ENCODE measurements at regions not wholly inside any gene's neighbourhood (a gene's known extent, or its start where the extent isn't known, plus 50 kb on each side); places are given as distances from the start of the nearest gene placed in this dataset.

DNA sequence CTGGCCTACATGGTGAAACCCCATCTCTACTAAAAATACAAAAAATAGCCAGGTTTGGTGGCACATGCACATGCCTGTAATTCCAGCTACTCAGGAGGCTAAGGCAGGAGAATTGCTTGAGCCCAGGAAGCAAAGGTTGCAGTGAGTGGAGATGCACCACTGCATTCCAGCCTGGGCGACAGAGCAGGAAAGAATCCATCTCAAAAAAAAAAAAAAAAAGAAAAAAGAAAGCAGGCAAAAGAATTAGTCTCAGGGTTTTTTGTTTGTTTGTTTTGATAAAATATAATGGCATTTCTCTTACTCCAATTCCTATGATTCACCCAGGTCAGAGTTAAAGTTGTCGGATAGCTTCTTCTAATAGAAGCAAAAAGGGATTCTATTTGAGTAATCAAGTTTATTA is 67.0 kb upstream of the ATG10 start:
- TF ChIP-seq, protein P1, sequence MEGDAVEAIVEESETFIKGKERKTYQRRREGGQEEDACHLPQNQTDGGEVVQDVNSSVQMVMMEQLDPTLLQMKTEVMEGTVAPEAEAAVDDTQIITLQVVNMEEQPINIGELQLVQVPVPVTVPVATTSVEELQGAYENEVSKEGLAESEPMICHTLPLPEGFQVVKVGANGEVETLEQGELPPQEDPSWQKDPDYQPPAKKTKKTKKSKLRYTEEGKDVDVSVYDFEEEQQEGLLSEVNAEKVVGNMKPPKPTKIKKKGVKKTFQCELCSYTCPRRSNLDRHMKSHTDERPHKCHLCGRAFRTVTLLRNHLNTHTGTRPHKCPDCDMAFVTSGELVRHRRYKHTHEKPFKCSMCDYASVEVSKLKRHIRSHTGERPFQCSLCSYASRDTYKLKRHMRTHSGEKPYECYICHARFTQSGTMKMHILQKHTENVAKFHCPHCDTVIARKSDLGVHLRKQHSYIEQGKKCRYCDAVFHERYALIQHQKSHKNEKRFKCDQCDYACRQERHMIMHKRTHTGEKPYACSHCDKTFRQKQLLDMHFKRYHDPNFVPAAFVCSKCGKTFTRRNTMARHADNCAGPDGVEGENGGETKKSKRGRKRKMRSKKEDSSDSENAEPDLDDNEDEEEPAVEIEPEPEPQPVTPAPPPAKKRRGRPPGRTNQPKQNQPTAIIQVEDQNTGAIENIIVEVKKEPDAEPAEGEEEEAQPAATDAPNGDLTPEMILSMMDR (IDR thresholded peaks at IDR 0.05; ENCODE audit: borderline replicate concordance, extremely low read depth, low read length, poor library complexity, severe bottlenecking): no peak
- no peak for TF ChIP-seq EZH2 (IDR thresholded peaks at IDR 0.05; ENCODE audit: borderline replicate concordance, low read depth, low read length, severe bottlenecking)
